DND-41 (cell line): ENCODE measurements at regions not wholly inside any gene's neighbourhood (a gene's known extent, or its start where the extent isn't known, plus 50 kb on each side); places are given as distances from the start of the nearest gene placed in this dataset.

Experiments used
- EZH2 ChIP-seq: IDR thresholded peaks from 3 replicates; pipeline ENCODE4 v1.6.1; 2012; ENCODE audit warnings: borderline replicate concordance, low read depth, mild to moderate bottlenecking, moderate library complexity, low read length, inconsistent platforms; ENCODE audit not compliant: severe bottlenecking
- TF ChIP-seq, protein P1 (sequence below): IDR thresholded peaks from 2 replicates; pipeline ENCODE4 v1.5.1; 2012; ENCODE audit warnings: borderline replicate concordance, low read length, moderate library complexity, mild to moderate bottlenecking; ENCODE audit not compliant: poor library complexity, severe bottlenecking; ENCODE audit errors: extremely low read depth

DNA sequence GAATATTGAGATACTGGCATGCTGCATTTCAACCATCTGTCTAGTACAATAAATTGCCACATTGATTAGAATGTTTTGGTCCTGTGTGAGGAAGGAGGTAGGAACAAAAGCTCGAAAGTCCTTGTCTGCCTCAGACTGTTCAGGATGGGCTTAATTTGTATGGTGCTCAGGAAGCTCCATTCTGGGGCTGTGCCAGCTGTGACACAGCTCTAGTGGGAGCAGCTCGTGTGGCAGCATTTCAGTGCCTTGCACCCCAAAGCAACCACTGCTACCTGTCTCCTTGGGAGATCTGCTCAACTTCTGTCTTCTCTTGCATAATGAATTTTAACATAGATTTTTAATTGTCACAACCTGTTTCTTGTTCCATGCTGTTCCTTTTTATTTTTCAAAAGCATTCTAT lies 144.4 kb upstream of the THUMPD2 start:
- TF ChIP-seq, protein P1, sequence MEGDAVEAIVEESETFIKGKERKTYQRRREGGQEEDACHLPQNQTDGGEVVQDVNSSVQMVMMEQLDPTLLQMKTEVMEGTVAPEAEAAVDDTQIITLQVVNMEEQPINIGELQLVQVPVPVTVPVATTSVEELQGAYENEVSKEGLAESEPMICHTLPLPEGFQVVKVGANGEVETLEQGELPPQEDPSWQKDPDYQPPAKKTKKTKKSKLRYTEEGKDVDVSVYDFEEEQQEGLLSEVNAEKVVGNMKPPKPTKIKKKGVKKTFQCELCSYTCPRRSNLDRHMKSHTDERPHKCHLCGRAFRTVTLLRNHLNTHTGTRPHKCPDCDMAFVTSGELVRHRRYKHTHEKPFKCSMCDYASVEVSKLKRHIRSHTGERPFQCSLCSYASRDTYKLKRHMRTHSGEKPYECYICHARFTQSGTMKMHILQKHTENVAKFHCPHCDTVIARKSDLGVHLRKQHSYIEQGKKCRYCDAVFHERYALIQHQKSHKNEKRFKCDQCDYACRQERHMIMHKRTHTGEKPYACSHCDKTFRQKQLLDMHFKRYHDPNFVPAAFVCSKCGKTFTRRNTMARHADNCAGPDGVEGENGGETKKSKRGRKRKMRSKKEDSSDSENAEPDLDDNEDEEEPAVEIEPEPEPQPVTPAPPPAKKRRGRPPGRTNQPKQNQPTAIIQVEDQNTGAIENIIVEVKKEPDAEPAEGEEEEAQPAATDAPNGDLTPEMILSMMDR = no peak
- TF ChIP-seq EZH2 = no peak
